GM21576 (cell line): ENCODE measurements at regions not wholly inside any gene's neighbourhood (a gene's known extent, or its start where the extent isn't known, plus 50 kb on each side); places are given as distances from the start of the nearest gene placed in this dataset.

Experiments
- ATAC-seq: cut with Tn5 transposase; IDR thresholded peaks from one replicate; pipeline ENCODE4 v1.9.1; 2021; ENCODE audit warnings: mild to moderate bottlenecking, moderate library complexity; ENCODE audit not compliant: unreplicated experiment

DNA sequence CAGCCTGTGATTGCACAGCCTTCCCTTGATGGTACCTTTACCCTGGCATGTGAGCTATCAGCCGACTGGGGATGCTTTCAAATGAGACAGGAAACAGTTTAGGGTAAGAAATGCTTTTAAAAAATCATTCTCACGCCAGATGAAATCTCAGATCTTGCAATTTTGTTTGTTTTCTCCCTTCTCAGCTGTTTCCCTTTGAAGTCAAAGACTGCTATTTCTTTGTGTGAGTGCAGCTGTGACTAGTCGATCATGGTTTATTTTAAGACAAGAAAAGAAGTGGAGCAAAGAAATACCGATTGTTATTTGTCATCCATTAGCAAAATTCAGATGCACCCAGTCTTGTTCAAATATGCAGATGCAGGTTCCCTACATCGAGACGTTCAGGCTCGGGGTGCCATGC is 489.7 kb downstream of the QKI start:
- no peak for ATAC-seq

DNA sequence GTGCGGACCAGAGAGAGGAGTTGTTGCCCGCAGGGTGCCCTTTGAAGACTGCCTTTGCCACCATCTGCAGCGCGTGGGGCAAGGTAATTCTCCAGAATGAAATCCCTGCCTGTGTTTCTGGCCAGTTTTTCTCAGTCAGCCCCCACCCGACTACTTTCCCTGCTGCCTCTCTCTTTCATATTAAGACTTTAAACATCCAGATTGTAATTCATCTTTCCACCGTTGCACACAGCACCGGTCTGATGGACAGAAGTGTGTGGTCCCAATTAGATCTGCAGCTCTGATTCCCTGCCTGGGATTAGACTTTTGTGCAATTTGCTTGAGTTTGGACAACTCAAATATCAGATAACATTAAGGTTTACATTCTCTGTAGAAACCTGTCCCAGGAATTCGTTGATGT is 489.0 kb downstream of the QKI start:
- no peak for ATAC-seq

DNA sequence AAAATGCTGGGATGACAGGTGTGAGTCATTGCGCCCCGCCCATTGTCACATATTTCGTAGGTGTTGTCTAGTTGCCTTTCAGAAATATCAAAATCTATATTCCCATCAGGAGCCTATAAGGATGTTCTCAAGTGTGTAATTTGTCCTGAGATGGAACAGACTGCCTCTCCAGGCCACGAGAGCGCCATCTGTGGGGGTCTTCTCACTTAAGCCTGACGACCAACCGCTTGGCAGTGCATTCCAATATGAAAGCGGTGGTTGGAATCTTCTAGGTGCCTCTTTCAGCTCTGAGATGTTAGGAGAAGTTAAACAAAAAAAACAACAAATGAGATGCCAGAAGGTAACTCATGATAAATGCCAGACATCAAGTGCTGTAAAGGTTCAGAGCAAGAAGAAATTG is 488.5 kb downstream of the QKI start:
- ATAC-seq, result no peak

DNA sequence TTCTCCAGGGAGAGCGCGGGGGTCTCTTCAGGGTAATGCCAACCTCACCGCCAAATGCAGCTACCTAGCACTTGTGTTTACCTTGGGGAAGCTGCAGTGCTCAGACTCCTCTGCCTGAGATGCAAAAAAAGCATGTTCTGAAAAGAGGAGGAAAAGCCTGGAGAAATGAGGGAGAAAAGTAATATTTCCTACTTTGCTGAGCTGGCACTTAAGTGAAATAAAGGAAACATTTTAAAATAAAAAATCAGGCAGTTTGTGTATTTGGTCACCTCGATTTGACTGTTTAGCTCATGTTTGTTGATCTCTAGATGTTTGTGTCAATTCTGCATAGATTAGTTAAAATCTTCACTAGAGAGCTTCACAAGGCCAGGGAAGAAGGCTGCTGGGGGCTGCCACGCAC is 487.2 kb downstream of the QKI start:
- no peak for ATAC-seq

DNA sequence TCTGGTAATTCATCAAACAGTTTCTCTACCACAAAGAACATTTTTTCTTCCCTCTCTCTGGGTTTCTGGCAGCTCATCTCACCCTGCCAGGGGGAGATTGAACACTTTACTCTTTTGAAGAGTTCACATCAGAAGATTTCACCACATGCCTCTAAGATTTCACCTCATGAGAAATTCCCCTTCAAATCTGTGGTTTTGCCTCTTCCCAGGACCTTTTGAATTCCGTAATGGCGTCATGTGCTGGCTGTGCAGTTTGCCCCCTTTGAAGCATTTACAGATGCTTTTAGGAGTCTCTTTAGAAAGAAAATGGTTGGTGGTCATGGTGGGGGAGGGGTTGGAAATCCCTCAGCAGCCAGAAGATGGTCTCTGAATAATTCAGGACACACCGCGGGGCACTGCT is 486.1 kb downstream of the QKI start:
- ATAC-seq, result no peak

DNA sequence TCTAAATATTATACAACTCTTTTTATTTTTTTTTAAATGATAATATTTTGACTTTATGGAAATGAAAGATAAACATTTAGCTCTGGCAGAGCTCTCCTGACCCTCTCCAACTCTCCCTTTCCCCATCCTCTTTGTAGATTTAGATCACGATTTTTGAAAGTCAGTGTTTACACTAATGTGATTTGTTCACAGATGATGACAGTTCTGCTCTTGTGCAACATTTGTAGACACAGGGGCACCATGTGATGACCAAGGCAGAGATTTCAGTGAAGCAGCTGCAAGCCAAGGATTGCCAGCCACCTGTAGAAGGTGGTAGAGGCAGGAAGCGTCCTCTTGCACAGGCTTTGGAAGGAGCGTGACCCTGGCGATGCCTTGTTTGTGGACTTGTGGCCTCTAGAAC is 483.2 kb downstream of the QKI start:
- no peak for ATAC-seq

DNA sequence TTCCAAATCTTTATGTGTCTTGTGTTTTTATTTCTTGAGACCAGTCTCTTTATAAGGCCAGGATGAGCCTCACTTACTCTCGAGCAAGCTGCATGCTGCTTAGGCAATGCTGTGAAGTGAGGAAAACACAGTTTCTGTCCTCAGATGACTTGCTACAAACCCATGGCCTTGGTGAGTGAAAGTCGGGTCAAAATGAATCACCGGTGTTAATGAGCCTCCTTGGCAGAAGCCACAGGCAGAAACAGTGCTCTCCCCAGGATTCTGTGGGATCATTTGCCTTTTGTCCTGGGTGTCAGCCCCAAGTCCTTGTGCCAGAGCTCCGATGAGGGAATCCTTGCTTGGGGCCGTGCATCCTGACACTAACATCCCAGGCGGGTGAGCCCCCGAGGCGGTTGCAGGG is 482.5 kb downstream of the QKI start:
- no peak for ATAC-seq

DNA sequence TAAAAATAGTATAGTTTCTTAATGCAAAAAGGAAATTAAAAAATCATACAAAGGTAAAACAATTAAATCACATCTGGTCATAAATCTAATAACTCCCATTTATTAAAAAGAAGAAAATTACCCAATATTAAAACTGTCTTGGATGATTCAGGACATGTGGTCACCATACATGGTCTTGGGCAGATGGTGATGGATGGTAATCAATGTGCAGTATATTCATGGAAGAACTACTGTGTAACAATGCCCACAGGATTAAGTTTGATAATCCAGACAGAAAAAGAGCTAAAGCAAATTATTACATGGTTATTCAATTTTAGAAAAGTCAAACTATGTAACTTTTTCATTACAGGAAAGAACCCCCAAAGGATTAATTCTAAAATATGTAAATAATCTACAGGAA is 480.6 kb downstream of the QKI start:
- ATAC-seq, result no peak

DNA sequence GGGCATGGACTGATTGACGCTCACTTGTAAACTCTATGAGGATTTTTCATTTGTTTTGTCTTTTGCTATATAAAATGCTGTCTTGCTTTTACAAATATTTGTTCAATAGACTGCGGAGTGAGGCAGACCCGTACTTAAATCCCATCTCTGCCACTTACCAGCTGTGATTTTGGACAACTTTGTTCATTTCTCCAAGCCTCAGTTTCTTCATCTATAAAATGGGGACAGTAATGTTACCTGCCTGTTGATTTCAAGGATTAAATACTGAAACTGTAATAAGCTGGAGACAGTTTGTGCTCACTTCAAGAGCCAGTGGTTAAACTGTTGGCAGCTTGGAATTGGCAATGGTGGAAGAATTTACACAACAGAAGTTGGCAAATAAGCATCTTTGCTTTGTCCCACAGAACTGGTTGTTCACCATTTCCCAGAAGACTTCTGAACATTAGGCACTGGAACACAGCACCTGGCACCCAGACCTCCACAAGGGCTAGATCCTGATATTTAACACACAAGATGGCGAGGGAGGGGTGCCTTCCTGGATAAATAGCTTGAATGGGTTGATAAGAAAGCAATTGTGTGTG is 479.2 kb downstream of the QKI start:
- ATAC-seq, result no peak

DNA sequence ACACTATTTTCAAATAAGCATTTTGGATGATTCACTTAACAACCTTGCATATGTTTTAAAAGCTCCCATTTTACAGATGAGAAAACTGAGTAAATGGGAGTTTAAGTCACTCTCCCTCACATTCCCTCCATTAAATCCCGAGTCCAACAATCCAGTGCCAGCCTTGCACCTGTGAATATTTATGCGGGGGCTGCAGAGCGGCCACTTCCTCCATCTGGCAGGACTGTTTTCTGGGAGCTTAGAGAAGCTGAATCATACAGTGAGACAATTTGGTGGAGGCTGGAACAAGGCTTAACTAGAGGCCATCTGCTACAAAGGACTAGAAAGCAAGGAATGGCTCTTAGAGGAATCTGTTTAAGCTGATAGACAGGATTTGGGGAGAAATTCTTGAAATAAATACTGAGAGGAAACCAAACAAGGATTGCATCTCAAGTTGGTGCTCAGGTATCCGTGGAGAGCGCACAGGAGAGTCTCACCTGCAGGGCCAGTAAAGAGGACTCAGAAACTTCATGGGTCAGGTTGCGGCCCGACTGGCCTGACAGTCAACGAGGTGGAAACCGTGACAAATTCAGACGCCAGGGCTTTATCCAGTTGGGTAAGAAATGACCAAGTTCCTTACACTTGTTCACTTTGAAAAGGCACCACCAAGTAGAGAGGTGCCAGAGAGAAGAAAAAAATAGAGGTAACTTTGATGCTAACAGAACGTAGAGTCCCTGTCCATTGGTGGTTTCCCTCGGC is 478.5 kb downstream of the QKI start:
- ATAC-seq, result no peak

DNA sequence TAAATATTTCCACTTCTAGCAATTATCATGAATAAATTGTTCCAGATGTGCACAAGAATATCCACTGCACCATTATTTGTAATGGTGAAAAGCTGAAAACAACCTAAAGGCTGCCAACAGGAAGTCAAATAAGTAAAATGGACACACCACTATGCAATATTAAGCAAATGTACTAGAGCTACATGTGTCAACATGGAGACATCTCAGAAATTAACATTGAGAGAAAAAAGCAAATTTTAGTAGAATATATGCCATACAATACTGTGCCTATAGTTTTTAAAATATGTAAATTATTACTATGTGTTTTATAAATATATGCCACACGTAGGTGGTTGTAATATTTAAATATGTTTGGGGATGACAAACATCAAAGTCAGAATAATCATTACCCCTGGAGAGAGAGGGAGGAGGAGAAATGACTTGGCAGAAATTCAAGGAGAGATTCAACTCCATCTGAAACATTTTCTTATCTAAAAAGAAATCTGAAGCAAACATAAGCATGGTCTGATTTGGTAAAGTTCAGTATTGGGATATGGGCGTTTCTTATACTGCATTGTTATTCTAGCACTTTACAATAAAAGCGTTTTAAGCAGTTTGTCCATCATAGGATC is 475.5 kb downstream of the QKI start:
- ATAC-seq, result no peak

DNA sequence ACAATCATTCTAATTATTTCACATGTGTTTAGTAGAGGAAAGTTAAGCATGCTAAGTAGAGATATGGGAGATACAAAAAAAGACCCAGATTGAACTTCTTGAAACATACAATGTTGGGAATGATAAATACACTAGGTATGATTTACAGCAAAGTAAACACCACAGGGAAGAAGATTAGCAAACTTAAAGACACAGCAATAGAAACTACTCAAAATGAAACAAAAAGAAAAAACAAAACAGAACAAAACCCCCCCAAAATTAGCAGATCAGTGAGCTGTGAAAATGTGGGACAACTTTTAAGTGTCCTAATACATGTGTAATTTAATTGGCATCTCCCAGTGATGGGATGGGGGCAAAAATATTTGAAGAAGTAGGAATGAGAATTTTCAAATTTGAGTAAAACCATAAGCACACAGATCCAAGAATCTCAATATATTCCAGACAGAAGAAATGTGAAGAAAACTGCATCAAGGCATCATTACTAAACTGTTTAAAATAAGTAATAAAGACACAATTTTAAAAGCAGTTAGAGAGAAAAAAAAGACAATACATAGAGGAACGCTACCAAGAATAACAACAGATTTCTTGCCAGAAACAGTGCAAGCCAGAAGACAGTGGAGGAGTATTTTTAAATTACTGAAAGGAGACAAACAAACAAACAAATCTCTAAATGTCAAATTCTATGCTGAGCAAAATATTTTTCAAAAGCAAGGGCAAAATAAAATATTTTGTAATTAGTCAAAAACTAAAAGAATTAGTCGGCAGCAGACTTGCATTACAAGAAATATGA is 473.7 kb downstream of the QKI start:
- no peak for ATAC-seq

DNA sequence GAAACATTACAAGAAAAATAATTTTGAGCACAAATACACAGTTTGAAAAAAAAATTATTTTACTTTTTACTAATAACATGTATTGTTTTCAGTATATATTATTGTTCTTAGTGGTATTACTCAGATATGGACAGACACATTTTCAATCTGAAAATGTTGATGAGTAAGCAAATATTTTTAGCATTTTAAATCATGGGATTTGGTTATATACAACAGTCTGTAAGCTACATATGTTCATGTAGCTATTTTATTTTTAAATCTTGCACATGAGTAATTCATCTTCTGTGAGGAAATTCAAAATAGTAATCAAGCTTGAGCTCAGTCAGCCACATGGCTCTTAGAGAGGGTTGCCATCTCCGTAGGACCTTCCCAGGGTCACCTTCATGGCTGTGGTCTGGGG is 471.9 kb downstream of the QKI start:
- no peak for ATAC-seq

DNA sequence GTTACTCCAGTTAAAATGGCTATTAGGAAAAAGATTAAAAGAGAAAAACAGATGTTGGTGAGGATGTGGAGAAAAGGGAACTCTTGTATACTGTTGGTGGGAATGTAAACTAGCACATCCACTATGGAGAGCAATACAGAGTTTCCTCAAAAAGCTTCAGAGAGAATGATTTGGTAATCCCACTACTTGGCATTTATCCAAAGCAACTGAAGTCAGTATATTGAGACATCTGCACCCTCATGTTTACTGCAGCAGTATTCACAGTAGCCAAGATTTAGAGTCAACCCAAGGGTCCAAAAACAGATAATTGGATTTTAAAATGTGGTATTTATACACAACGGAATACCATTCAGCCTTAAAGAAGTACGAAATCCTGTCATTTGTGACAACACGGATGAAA is 469.5 kb downstream of the QKI start:
- ATAC-seq, result no peak

DNA sequence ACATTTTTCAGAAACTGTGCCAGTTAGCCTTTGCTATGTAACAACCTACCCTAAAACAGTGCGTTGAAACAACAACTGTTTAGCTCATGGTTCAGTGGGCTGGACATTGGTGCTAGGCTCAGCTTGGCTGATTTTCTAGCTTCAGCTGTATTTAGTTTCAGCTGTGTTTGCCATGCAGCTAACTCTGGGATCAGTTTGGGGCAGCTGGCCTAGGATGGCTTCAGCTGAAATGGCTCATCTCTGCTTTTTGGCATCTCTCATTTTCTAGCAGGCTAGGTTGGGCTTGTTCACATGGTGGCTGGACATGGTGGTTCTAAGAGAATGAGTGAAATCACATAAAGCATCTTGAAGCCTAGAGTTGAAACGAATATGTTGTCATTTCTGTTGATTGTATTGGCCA is 464.2 kb downstream of the QKI start:
- ATAC-seq, result no peak

DNA sequence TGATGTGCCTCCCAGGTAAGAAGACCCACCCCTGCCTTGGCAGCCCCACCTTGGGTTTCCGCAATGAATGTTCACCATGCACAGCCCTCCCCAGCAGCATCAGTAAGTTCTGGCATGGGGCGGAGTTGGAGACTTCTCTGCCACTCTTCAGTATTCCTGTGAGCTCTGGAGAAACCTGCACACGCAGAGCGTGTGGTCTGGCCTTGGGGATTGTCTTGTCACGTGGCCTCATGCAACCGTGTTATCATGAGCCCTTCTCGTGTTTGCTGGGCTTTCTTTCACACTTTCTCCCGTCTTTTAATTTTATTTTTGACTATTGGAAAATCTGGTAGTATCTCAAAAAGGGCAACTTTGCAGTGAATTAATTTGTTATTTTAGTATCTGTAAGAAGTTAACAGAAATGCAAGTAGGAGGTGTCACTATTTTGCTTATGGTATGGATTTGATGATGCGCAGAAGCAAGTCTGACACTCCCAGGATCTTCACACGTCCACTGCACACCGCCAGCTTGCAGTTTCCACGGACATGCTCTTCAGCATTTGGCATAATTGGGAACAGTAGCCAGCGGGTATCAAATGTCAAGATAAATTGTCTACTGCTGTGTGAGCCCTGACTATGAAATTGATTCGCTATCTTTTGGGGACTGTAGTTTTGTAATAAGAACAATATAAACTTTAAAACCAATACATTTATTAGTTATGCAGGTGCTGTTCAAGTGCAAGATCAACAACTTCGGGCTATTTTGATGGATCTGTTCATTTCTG is 463.5 kb downstream of the QKI start:
- no peak for ATAC-seq

DNA sequence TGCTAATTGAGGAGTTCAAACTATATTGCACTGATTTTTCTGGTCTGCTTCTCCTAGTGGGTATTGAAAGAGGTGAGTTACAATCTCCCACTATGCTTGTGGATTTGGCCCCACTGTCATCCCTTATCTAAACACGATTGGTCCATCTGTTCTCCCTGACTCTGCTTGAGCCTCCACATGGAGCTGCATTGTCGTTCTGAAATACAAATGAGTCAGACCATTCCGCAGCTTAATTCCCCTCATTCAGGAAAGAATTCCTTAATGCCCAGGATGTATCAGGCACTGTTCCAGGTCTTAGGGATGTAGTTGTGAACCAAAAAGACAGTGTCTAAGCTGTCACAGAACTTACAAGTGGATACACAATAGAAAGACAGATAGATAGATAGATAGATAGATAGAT is 461.9 kb downstream of the QKI start:
- ATAC-seq, result no peak

DNA sequence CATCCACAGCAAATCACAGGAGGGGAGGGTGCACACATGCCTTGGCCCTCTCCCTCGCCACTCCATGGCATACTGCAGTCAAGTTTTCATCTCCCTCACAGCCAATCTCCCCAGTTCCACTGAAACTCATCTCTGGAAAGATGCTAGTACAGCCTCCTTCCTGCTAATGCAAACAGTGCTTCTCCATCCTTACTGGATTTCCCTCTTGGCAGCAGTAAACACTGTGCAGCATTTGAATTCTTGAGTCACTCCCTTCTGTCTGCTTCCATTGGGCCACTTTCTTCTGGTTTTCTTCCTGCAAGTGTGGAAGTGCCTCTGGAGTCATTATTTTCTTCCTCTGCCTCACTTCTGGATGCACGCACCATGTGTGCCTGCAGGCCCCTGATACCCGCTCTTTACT is 460.3 kb downstream of the QKI start:
- ATAC-seq, result no peak

DNA sequence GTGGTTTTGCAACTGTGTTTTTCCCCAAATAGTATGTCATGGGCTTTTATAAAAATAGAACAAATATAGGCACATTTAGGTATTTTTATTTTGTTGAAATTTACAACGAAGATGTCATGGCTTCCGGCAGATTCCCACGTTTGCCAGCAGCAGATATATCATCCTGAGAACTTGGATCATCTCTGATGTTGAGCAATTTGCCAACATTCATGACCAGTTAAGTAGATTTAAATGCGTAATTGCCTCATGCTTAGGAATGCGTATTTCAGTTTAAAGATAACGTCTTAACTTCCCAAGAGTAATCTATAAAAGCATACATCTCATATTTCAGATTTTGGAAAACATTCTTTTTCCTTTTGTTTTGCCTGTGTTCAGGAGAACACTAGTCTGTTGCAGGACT is 457.8 kb downstream of the QKI start:
- no peak for ATAC-seq

DNA sequence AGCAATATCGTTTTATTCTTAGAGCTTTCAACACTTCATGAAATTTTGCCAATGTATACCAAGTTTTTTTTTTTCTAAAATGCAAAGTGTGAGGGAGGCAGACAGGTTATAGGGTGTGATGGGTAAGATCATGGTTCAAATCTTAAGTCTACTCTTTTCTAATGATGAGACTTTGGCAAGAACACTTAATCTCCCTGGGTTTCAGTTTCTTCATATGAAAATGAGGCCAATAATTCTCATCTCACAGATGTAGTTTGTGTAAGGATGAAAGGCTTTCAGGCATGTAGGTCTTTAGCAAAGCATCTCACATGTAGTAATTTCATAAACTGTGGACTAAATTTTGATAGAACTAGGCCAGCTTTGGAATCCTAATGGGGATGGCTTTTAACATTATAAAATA is 457.1 kb downstream of the QKI start:
- ATAC-seq, result no peak
